Progenitor cell of endocrine pancreas (in vitro differentiated cells): ENCODE measurements at regions not wholly inside any gene's neighbourhood (a gene's known extent, or its start where the extent isn't known, plus 50 kb on each side); places are given as distances from the start of the nearest gene placed in this dataset.

ENCODE experiments used
- DNase-seq: peaks from one replicate; pipeline ENCODE4 v3.0.0; 2021; ENCODE audit warnings: low spot score; ENCODE audit not compliant: unreplicated experiment
- H3K27ac Mint-ChIP-seq: 2 replicates; pipeline ENCODE4 v1.8.0; 2021; ENCODE audit warnings: mild to moderate bottlenecking, moderate library complexity, mixed read lengths
- H3K27me3 Mint-ChIP-seq: 2 replicates; pipeline ENCODE4 v1.8.0; 2021; ENCODE audit warnings: mixed read lengths
- H3K36me3 Mint-ChIP-seq: 2 replicates; pipeline ENCODE4 v1.8.0; 2022; ENCODE audit warnings: mixed read lengths; ENCODE audit not compliant: insufficient read depth
- H3K4me1 Mint-ChIP-seq: 2 replicates; pipeline ENCODE4 v1.8.0; 2021; ENCODE audit warnings: low read depth, mixed read lengths
- H3K4me3 Mint-ChIP-seq: 2 replicates; pipeline ENCODE4 v1.8.0; 2021; ENCODE audit warnings: low read depth, mild to moderate bottlenecking, moderate library complexity, mixed read lengths
- H3K9me3 Mint-ChIP-seq: 2 replicates; pipeline ENCODE4 v1.8.0; 2021; ENCODE audit warnings: low read depth, mixed read lengths
- CTCF ChIP-seq: fragments of 200-600 bp; sonication (generic); IDR thresholded peaks from one replicate; pipeline ENCODE4 v1.5.0; 2021; ENCODE audit warnings: antibody characterized with exemption, mild to moderate bottlenecking; ENCODE audit not compliant: unreplicated experiment

GRCh38 chr4:107512549-107512948, 207.5 kb downstream of the PAPSS1 start:
- H3K4me3 Mint-ChIP-seq = no peak overlapping the region
- no peak for TF ChIP-seq CTCF
- no peaks in the 10 kb centered on the region for H3K27me3 Mint-ChIP-seq
- no peaks in the 10 kb centered on the region for H3K4me1 Mint-ChIP-seq
- DNase-seq = no peak
- H3K36me3 Mint-ChIP-seq = peaks cover 10% of the 10 kb centered on the region
- H3K9me3 Mint-ChIP-seq = peaks cover 18% of the 10 kb centered on the region
- H3K27ac Mint-ChIP-seq = no peak overlapping the region

GRCh38 chr4:107509615-107510014, 210.4 kb downstream of the PAPSS1 start:
- Mint-ChIP-seq H3K27me3 (no peaks in the 10 kb centered on the region), H3K9me3 (peaks cover 12% of the 10 kb centered on the region), H3K27ac (no peak overlapping the region), H3K36me3 (peaks cover 2% of the 10 kb centered on the region), H3K4me3 (no peak overlapping the region), H3K4me1 (no peaks in the 10 kb centered on the region)
- DNase-seq = no peak
- no peak for TF ChIP-seq CTCF

- no peak for DNase-seq
- Mint-ChIP-seq H3K36me3 (peaks cover 4% of the 10 kb centered on the region), H3K4me3 (no peak overlapping the region), H3K27ac (peak overlapping the region; percentile 18), H3K27me3 (no peaks in the 10 kb centered on the region), H3K4me1 (peaks cover 4% of the 10 kb centered on the region), H3K9me3 (peaks cover 12% of the 10 kb centered on the region)
- TF ChIP-seq CTCF = no peak
Measured at GRCh38 chr4:107500551-107500950, 219.5 kb downstream of the PAPSS1 start.

- H3K36me3 Mint-ChIP-seq = peaks cover 2% of the 10 kb centered on the region
- peak overlapping the region; percentile 81 for H3K27ac Mint-ChIP-seq
- no peak overlapping the region for H3K4me3 Mint-ChIP-seq
- no peak for TF ChIP-seq CTCF
- no peaks in the 10 kb centered on the region for H3K27me3 Mint-ChIP-seq
- H3K4me1 Mint-ChIP-seq = peaks cover 8% of the 10 kb centered on the region
- no peak for DNase-seq
- peaks cover 12% of the 10 kb centered on the region for H3K9me3 Mint-ChIP-seq
Measured at GRCh38 chr4:107497054-107497453, 223.0 kb downstream of the PAPSS1 start.

- Mint-ChIP-seq H3K4me3 (no peak overlapping the region), H3K27me3 (no peaks in the 10 kb centered on the region), H3K9me3 (peaks cover 18% of the 10 kb centered on the region), H3K4me1 (peaks cover 11% of the 10 kb centered on the region), H3K27ac (no peak overlapping the region), H3K36me3 (no peaks in the 10 kb centered on the region)
- DNase-seq = no peak
- TF ChIP-seq CTCF = no peak
Measured at GRCh38 chr4:107492566-107492965, 227.5 kb downstream of the PAPSS1 start.
